ENCODE measurements at regions not wholly inside any gene's neighbourhood (a gene's known extent, or its start where the extent isn't known, plus 50 kb on each side); places are given as distances from the start of the nearest gene placed in this dataset.

GRCh38 chrY:12605426-12605825 is 95.6 kb upstream of the USP9Y start:
- no peak for DNase-seq

GRCh38 chrY:12610861-12611260 is 90.2 kb upstream of the USP9Y start:
- DNase-seq: no peak

- no peak for DNase-seq
Observed at GRCh38 chrY:12615733-12616446, 85.1 kb upstream of the USP9Y start.

- no peak for DNase-seq
Observed at GRCh38 chrY:12621454-12622081, 79.5 kb upstream of the USP9Y start.

GRCh38 chrY:12623204-12623603 is 77.8 kb upstream of the USP9Y start:
- no peak for DNase-seq

- DNase-seq: no peak
Observed at GRCh38 chrY:12642986-12643385, 58.0 kb upstream of the USP9Y start.

GRCh38 chrY:12643693-12644348 is 57.2 kb upstream of the USP9Y start:
- DNase-seq: no peak

- DNase-seq: no peak
Observed at GRCh38 chrY:12651095-12651494, 49.9 kb upstream of the USP9Y start.

All from KG1 (cell line).